OCI-LY1 (cell line): ENCODE measurements at regions not wholly inside any gene's neighbourhood (a gene's known extent, or its start where the extent isn't known, plus 50 kb on each side); places are given as distances from the start of the nearest gene placed in this dataset.

Experiments used
- H2AFZ ChIP-seq: fragments of 200-600 bp; sonication (generic), shearing (Covaris generic); 2 replicates; pipeline ENCODE4 v1.6.0; 2014; ENCODE audit warnings: antibody characterized with exemption, mild to moderate bottlenecking, low read length
- H3F3A ChIP-seq: fragments of 200-600 bp; sonication (generic), shearing (Covaris generic); 2 replicates; pipeline ENCODE4 v1.6.0; 2014; ENCODE audit warnings: mild to moderate bottlenecking, antibody characterized with exemption, low read length, moderate library complexity; ENCODE audit not compliant: insufficient read depth
- H3K27ac ChIP-seq: fragments of 200-600 bp; sonication (generic); 2 replicates; pipeline ENCODE4 v1.5.1; 2014; ENCODE audit warnings: low read length, mixed run types, mild to moderate bottlenecking, low read depth; ENCODE audit not compliant: poor library complexity, severe bottlenecking
- H3K27me3 ChIP-seq: fragments of 200-600 bp; sonication (generic); 2 replicates; pipeline ENCODE4 v1.6.0; 2014; ENCODE audit warnings: antibody characterized with exemption, mild to moderate bottlenecking, low read length, moderate library complexity; ENCODE audit not compliant: insufficient read depth
- H3K36me3 ChIP-seq: fragments of 200-600 bp; sonication (generic); 2 replicates; pipeline ENCODE4 v1.6.1; 2014; ENCODE audit warnings: mild to moderate bottlenecking, antibody characterized with exemption, low read length, moderate library complexity, mixed read lengths; ENCODE audit not compliant: insufficient read depth
- H3K4me1 ChIP-seq: fragments of 200-600 bp; sonication (generic); 2 replicates; pipeline ENCODE4 v1.5.1; 2014; ENCODE audit warnings: mild to moderate bottlenecking, low read length, moderate library complexity; ENCODE audit not compliant: insufficient read depth, severe bottlenecking
- H3K4me2 ChIP-seq: fragments of 200-600 bp; sonication (generic), shearing (Covaris generic); 2 replicates; pipeline ENCODE4 v1.6.1; 2014; ENCODE audit warnings: low read length
- H3K4me3 ChIP-seq: fragments of 200-600 bp; sonication (generic); 2 replicates; pipeline ENCODE4 v1.5.1; 2014; ENCODE audit warnings: low read length, low read depth, mild to moderate bottlenecking, mixed read lengths; ENCODE audit not compliant: poor library complexity, severe bottlenecking
- H3K79me2 ChIP-seq: fragments of 200-600 bp; shearing (Covaris generic); 2 replicates; pipeline ENCODE4 v1.6.1; 2016; ENCODE audit warnings: mixed run types, low read length, mixed read lengths; ENCODE audit not compliant: insufficient read depth
- H3K9ac ChIP-seq: fragments of 200-600 bp; sonication (generic), shearing (Covaris generic); 2 replicates; pipeline ENCODE4 v1.6.1; 2014; ENCODE audit warnings: mild to moderate bottlenecking, low read length, mixed read lengths
- H3K9me2 ChIP-seq: fragments of 200-600 bp; sonication (generic), shearing (Covaris generic); 2 replicates; pipeline ENCODE4 v1.6.1; 2014; ENCODE audit warnings: low read depth, mild to moderate bottlenecking, low read length, mixed read lengths
- H3K9me3 ChIP-seq: fragments of 200-600 bp; shearing (Covaris generic); 2 replicates; pipeline ENCODE4 v1.6.1; 2014; ENCODE audit warnings: low read length, mixed read lengths
- H4K20me1 ChIP-seq: fragments of 200-600 bp; sonication (generic), shearing (Covaris generic); 2 replicates; pipeline ENCODE4 v1.6.0; 2016; ENCODE audit warnings: mild to moderate bottlenecking, low read length; ENCODE audit not compliant: insufficient read depth
- EZH2 ChIP-seq: fragments of 200-600 bp; sonication (generic), shearing (Covaris generic); IDR thresholded peaks from 2 replicates; pipeline ENCODE4 v1.8.0; 2017; ENCODE audit warnings: borderline replicate concordance, mixed run types, mild to moderate bottlenecking, antibody characterized with exemption, low read length, moderate library complexity, mixed read lengths
- TF ChIP-seq, protein P1 (sequence below): fragments of 200-600 bp; sonication (generic), shearing (Covaris generic); IDR thresholded peaks from 2 replicates; pipeline ENCODE4 v1.5.1; 2017; ENCODE audit warnings: mild to moderate bottlenecking, antibody characterized with exemption, low read length, moderate library complexity, mixed read lengths

DNA sequence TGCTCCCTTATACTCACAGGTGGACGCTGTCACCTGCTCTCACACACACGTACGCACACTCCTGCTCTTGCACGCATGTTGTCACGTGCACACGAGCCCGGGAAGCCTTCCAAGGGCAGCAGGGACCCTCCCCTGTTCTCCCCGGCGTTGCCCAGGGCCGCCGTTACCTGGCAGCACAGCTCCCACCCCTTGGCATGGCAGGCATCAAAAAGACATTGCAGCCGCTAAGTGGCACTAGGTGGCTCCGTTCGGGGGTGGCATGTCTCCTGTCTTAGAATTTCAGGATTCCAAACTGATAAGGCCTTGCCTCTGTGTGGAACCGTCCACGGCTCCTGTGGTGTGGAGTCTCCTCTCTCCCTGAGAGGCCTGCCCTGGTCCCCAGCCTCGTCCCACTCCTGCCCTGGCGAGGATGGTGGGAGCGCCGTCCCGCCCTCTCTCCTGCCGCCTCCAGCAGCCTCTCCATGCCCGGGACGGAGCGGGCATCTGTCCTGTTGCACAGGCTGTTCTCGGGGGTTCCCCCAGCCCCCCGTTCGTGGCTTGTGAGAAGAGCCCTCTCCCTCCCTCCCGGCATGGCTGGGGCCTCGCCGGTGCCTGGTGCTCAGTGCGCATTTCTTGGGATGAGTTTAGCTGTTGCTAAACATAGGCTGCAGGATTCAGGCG, 126.7 kb upstream of the GSE1 start:
- no peaks in the 10 kb centered on the region for H3F3A ChIP-seq
- peaks cover 8% of the 10 kb centered on the region; the same call in 1 of the 2 replicates for H3K27me3 ChIP-seq
- TF ChIP-seq, protein P1, sequence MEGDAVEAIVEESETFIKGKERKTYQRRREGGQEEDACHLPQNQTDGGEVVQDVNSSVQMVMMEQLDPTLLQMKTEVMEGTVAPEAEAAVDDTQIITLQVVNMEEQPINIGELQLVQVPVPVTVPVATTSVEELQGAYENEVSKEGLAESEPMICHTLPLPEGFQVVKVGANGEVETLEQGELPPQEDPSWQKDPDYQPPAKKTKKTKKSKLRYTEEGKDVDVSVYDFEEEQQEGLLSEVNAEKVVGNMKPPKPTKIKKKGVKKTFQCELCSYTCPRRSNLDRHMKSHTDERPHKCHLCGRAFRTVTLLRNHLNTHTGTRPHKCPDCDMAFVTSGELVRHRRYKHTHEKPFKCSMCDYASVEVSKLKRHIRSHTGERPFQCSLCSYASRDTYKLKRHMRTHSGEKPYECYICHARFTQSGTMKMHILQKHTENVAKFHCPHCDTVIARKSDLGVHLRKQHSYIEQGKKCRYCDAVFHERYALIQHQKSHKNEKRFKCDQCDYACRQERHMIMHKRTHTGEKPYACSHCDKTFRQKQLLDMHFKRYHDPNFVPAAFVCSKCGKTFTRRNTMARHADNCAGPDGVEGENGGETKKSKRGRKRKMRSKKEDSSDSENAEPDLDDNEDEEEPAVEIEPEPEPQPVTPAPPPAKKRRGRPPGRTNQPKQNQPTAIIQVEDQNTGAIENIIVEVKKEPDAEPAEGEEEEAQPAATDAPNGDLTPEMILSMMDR, result peak; percentile 13; the same call in 1 of the 2 replicates
- no peak for TF ChIP-seq EZH2
- H3K36me3 ChIP-seq, result no peaks in the 10 kb centered on the region
- no peak overlapping the region for H2AFZ ChIP-seq
- no peaks in the 10 kb centered on the region for H3K9me3 ChIP-seq
- no peaks in the 10 kb centered on the region for H3K79me2 ChIP-seq
- no peaks in the 10 kb centered on the region for H3K9me2 ChIP-seq
- H3K27ac ChIP-seq, result no peak overlapping the region
- no peak overlapping the region for H3K4me3 ChIP-seq
- no peak overlapping the region for H3K4me2 ChIP-seq
- H3K4me1 ChIP-seq, result no peaks in the 10 kb centered on the region
- no peak overlapping the region for H3K9ac ChIP-seq
- no peaks in the 10 kb centered on the region for H4K20me1 ChIP-seq

DNA sequence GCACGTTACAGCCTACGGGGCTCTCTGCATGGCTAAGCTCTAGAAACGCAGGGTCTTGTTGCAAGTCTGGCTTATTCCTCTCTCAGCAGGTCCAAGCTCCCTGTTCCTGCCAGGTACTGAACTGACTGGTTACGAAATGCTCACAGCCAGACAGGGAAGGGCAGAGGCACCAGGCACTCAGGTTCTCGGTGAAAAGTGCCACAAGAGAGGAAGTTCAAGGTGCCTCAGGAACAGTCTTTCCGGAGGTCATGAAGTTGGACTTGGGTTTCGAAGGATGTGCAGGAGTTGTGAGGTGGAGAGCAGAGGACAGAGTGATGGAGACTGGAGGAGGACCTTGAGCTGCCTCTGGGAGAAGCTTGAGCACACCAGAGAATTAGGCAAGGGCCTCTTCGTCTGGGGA, 124.7 kb upstream of the GSE1 start:
- no peak overlapping the region for H3K4me3 ChIP-seq
- H3K27ac ChIP-seq, result no peak overlapping the region
- H2AFZ ChIP-seq, result no peak overlapping the region
- no peaks in the 10 kb centered on the region for H4K20me1 ChIP-seq
- H3K9me2 ChIP-seq, result no peaks in the 10 kb centered on the region
- no peak overlapping the region for H3K4me2 ChIP-seq
- H3K79me2 ChIP-seq, result no peaks in the 10 kb centered on the region
- H3K36me3 ChIP-seq, result no peaks in the 10 kb centered on the region
- H3K27me3 ChIP-seq, result peaks cover 11% of the 10 kb centered on the region; the same call in 1 of the 2 replicates
- no peak overlapping the region for H3K9ac ChIP-seq
- H3K4me1 ChIP-seq, result no peaks in the 10 kb centered on the region
- no peaks in the 10 kb centered on the region for H3F3A ChIP-seq
- no peak for TF ChIP-seq EZH2
- TF ChIP-seq, protein P1, result no peak
- H3K9me3 ChIP-seq, result no peaks in the 10 kb centered on the region

DNA sequence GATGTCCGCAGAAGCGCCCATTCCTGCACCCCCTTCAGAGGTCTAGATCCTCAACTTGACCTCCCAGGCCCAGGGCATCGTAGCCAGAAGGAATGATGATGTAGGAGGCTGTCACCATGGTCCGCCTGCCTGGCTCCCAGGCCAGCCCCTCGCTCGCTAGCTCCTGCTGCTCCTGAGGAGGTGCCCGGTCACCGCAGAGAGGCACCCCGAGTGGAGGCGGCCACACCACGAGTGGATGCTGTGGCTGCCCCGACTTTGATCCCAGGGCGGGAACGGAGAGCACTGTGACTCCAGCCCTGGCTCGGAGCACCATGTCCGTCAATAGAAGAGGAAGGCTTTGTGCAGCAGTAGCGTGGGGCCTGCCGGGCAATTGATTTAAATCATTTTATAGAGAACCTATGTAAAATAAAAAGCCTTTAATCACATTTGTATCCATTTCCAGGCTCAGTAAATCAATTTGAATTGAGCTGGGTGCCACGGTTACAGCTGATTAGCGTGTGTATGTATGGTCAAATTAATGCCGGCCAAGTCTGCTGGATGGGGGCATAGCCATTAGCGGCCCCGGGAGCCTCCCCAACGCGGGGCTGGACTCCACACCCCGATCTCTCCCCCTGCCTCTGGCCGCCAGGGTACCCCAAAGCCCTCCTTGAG, 122.6 kb upstream of the GSE1 start:
- H3K36me3 ChIP-seq, result no peaks in the 10 kb centered on the region
- H4K20me1 ChIP-seq, result no peaks in the 10 kb centered on the region
- no peaks in the 10 kb centered on the region for H3K4me1 ChIP-seq
- no peaks in the 10 kb centered on the region for H3K9me3 ChIP-seq
- no peaks in the 10 kb centered on the region for H3K79me2 ChIP-seq
- no peak overlapping the region for H3K4me3 ChIP-seq
- H3K4me2 ChIP-seq, result no peak overlapping the region
- H3K27me3 ChIP-seq, result peaks cover 6% of the 10 kb centered on the region; the same call in 1 of the 2 replicates
- H2AFZ ChIP-seq, result no peak overlapping the region
- no peaks in the 10 kb centered on the region for H3F3A ChIP-seq
- H3K27ac ChIP-seq, result no peak overlapping the region
- H3K9ac ChIP-seq, result no peak overlapping the region
- no peak for TF ChIP-seq EZH2
- TF ChIP-seq, protein P1, result no peak
- no peaks in the 10 kb centered on the region for H3K9me2 ChIP-seq
